K562 (cell line): ENCODE measurements at regions not wholly inside any gene's neighbourhood (a gene's known extent, or its start where the extent isn't known, plus 50 kb on each side); places are given as distances from the start of the nearest gene placed in this dataset.

Experiments used
- ATAC-seq: fragments of 200-7000 bp; cut with Tn5 transposase; 3 replicates; pipeline ENCODE4 v1.9.1; 2020; ENCODE audit warnings: moderate library complexity
- BruUV-seq: library from RNA; stranded (reverse); fragments of 400-500 nt; replicated peaks from 2 replicates; lab custom pipeline; 2021; lab: Mats Ljungman, UMichigan
- CTCF ChIA-PET: fragments of 300-600 bp; formaldehyde crosslinking; extraction: SDS; loops from one replicate; lab custom pipeline; 2021; ENCODE audit warnings: low intra/inter-chr PET ratio; lab: Yijun Ruan, JAX
- POLR2A ChIA-PET: fragments of 300-600, 350-650 bp; sonication (Branson Sonifier 250); formaldehyde crosslinking; extraction: SDS; loops from one replicate; lab custom pipeline; 2021; ENCODE audit warnings: antibody characterized with exemption, inconsistent platforms; lab: Yijun Ruan, JAX
- DNase-seq, 4 experiments: peaks; one replicate each; pipeline versions ENCODE4 v3.0.0 to v3.0.0-alpha.2; 2011 to 2018; ENCODE audit warnings: low spot score in 3 of 4, mixed read lengths in 3 of 4; ENCODE audit errors: extremely low read depth in 1 of 4
- FAIRE-seq: peaks from 2 replicates; lab custom pipeline; 2011; peaks lifted over from hg19 to GRCh38; lab: Jason Lieb, UNC
- H2AFZ ChIP-seq: 2 replicates; pipeline ENCODE4 v1.6.0; 2011; ENCODE audit warnings: low read depth, low read length, control low read depth, inconsistent platforms
- H3K27ac ChIP-seq: fragments of 200-600 bp; 3 replicates; pipeline ENCODE4 v1.8.0; 2011; ENCODE audit warnings: low read depth, mild to moderate bottlenecking, control low read depth, inconsistent platforms, low read length, moderate library complexity, mixed read lengths; ENCODE audit errors: extremely low read depth
- H3K27me3 ChIP-seq, 2 experiments: fragments of 300-600 bp in 1 of 2; 2 replicates in 1 of 2; 3 replicates in 1 of 2; pipeline versions ENCODE4 v1.6.0 to v1.8.0; 2011; ENCODE audit warnings: inconsistent platforms in 2 of 2, low read length in 2 of 2, mild to moderate bottlenecking in 1 of 2, mixed read lengths in 1 of 2, moderate library complexity in 1 of 2; ENCODE audit not compliant: control insufficient read depth in 2 of 2, insufficient read depth in 2 of 2
- H3K36me3 ChIP-seq: fragments of 300-600 bp; 3 replicates; pipeline ENCODE4 v1.8.0; 2011; ENCODE audit warnings: mild to moderate bottlenecking, low read length, inconsistent platforms; ENCODE audit not compliant: control insufficient read depth, insufficient read depth
- H3K4me1 ChIP-seq, 2 experiments: fragments of 200-600 bp in 1 of 2; replicated peaks in 1 of 2; 2 replicates in 1 of 2; 3 replicates in 1 of 2; pipeline versions ENCODE4 v1.5.1 to v1.8.0; 2011; ENCODE audit warnings: inconsistent platforms in 2 of 2, low read length in 2 of 2, mild to moderate bottlenecking in 1 of 2, mixed read lengths in 1 of 2, moderate library complexity in 1 of 2; ENCODE audit not compliant: control insufficient read depth in 2 of 2, insufficient read depth in 2 of 2
- H3K4me2 ChIP-seq: 2 replicates; pipeline ENCODE4 v1.6.1; 2011; ENCODE audit warnings: low read length, control low read depth, inconsistent platforms, mixed read lengths; ENCODE audit not compliant: insufficient read depth
- H3K4me3 ChIP-seq: fragments of 200-600 bp; sonication (generic), shearing (Covaris generic); 2 replicates; pipeline ENCODE4 v1.5.1; 2016; ENCODE audit warnings: control low read depth, inconsistent platforms
- H3K79me2 ChIP-seq: fragments of 200-600 bp; 3 replicates; pipeline ENCODE4 v1.8.0; 2011; ENCODE audit warnings: low read length, inconsistent platforms; ENCODE audit not compliant: control insufficient read depth, insufficient read depth
- H3K9ac ChIP-seq, 2 experiments: 2 replicates each; pipeline versions ENCODE4 v1.6.0 to v1.6.1; 2011; ENCODE audit warnings: low read depth in 2 of 2, low read length in 2 of 2, control low read depth in 1 of 2, inconsistent platforms in 1 of 2, mild to moderate bottlenecking in 1 of 2, mixed read lengths in 1 of 2; ENCODE audit not compliant: insufficient read depth in 1 of 2
- H3K9me1 ChIP-seq: one replicate; pipeline ENCODE4 v1.6.0; 2011; ENCODE audit warnings: inconsistent platforms, mild to moderate bottlenecking, low read length, moderate library complexity; ENCODE audit not compliant: control insufficient read depth, insufficient read depth
- H3K9me3 ChIP-seq: replicated peaks from 2 replicates; pipeline ENCODE4 v1.5.1; 2011; ENCODE audit warnings: low read depth, low read length, inconsistent platforms; ENCODE audit not compliant: control insufficient read depth, insufficient read depth
- H4K20me1 ChIP-seq: replicated peaks from 2 replicates; pipeline ENCODE4 v1.6.1; 2011; ENCODE audit warnings: low read length, inconsistent platforms, mixed read lengths; ENCODE audit not compliant: control insufficient read depth, insufficient read depth
- CTCF ChIP-seq, 3 experiments: IDR thresholded peaks in 2 of 3; conservative IDR thresholded peaks in 1 of 3; 2 replicates each; pipeline ENCODE4 v1.5.1; 2011 to 2012; ENCODE audit warnings: low read length in 3 of 3, mild to moderate bottlenecking in 3 of 3, control low read depth in 2 of 3, improper control_type of control experiment in 1 of 3, inconsistent platforms in 1 of 3, low read depth in 1 of 3, mixed read lengths in 1 of 3, moderate library complexity in 1 of 3; ENCODE audit not compliant: insufficient read depth in 2 of 3
- GATA2 ChIP-seq: sonication (generic); formaldehyde crosslinking; IDR thresholded peaks from 2 replicates; pipeline ENCODE4 v1.4.0; 2020; ENCODE audit warnings: mild to moderate bottlenecking, missing genetic modification reagents
- HEY1 ChIP-seq: fragments of 250-450 bp; sonication (Bioruptor Pico); IDR thresholded peaks from 2 replicates; pipeline ENCODE4 v1.5.0; 2020; ENCODE audit warnings: mild to moderate bottlenecking, moderate library complexity, borderline replicate concordance
- KHSRP ChIP-seq: fragments of 450-650 bp; IDR thresholded peaks from 2 replicates; pipeline ENCODE4 v1.6.1; 2017
- KLF16 ChIP-seq: IDR thresholded peaks from 2 replicates; pipeline ENCODE4 v1.6.1; 2016; ENCODE audit warnings: antibody characterized with exemption
- NUFIP1 ChIP-seq: fragments of 450-650 bp; IDR thresholded peaks from 2 replicates; pipeline ENCODE4 v1.6.1; 2018; ENCODE audit not compliant: partially characterized antibody
- SMAD4 ChIP-seq: fragments of 250-450 bp; sonication (Bioruptor Pico); conservative IDR thresholded peaks from 2 replicates; pipeline ENCODE4 v1.8.0; 2021; ENCODE audit warnings: inconsistent platforms, mild to moderate bottlenecking, moderate library complexity
- TFAP4 ChIP-seq: sonication (generic); formaldehyde crosslinking; IDR thresholded peaks from 2 replicates; pipeline ENCODE4 v1.8.0; 2022; ENCODE audit warnings: missing genetic modification reagents, mild to moderate bottlenecking, moderate library complexity, borderline replicate concordance
- ZNF140 ChIP-seq: fragments of 250-450 bp; sonication (Bioruptor Pico); IDR thresholded peaks from 2 replicates; pipeline ENCODE4 v1.8.0; 2021; ENCODE audit warnings: moderate library complexity, mild to moderate bottlenecking, inconsistent platforms
- ZNF76 ChIP-seq: fragments of 250-450 bp; sonication (Bioruptor Pico); IDR thresholded peaks from 2 replicates; pipeline ENCODE4 v1.4.0; 2020; ENCODE audit warnings: mild to moderate bottlenecking, moderate library complexity, borderline replicate concordance
- WGBS: fragments of 100-300 bp; shearing (Covaris generic); methylation state at CpG from one replicate; pipeline ENCODE4 v1.1.6; 2016; ENCODE audit warnings: low coverage, mixed read lengths; ENCODE audit not compliant: insufficient coverage; ENCODE audit errors: missing lambda C conversion rate; 5-methylcytosine and 5-hydroxymethylcytosine counted together
- in situ Hi-C: fragments of 300-500 bp; cut with MboI; formaldehyde crosslinking; loops from 4 replicates; pipeline ENCODE4 v1.15.0; 2018; ENCODE audit warnings: inconsistent platforms, mixed read lengths
- intact Hi-C: fragments of 100-400 bp; cut with micrococcal nuclease; formaldehyde crosslinking; loops from 2 replicates; pipeline ENCODE4 v1.14.2; 2022
- TF ChIP-seq, protein P1 (sequence below): fragments of 250-450 bp; sonication (Bioruptor Pico); IDR thresholded peaks from 2 replicates; pipeline ENCODE4 v1.4.0; 2020; ENCODE audit warnings: mild to moderate bottlenecking, moderate library complexity

DNA sequence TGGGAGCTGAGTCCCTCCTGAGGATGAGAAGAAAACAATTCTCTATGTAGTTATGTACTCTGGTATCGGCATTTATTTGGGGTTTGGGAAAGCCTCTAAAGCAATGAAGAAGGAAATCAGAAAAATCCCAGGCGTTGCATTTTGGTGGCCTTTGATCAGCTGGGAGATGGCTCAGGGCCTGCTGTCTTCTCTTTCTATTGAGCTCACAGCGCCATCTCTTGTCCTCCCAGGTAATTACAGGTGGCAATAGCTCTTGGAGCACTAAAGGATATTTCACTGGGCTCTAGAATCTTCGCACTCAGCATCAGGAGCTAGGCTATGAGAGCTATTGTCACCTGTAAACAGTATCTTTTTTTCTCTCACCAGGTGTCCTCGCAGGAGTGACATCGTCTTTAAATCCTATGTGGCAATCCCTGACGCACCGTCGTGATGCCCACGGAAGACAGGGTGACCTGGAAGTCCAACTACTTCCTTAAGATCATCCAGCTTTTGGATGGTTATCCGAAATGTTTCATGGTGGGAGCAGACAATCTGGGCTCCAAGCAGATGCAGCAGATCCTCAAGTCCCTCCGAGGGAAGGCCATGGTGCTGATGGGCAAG lies 76.1 kb upstream of the PMAIP1 start:
- no peaks in the 10 kb centered on the region for H4K20me1 ChIP-seq
- in situ Hi-C loops (loop anchor here (10.0 kb wide), 1 partner anchor 369 kb away; no protein-coding TSS in a partner anchor), intact Hi-C loops (loop anchor here (1.0 to 10.0 kb wide), 5 partner anchors 40 to 579 kb away; partner anchors contain the start of gene CCBE1)
- no peak overlapping the region for H2AFZ ChIP-seq
- FAIRE-seq (peak; percentile 51), DNase-seq (peak; percentile 34 to 64 (median 38)), ATAC-seq (peak; percentile 85)
- ChIA-PET CTCF (interaction anchor here (0.8 to 1.2 kb wide), 2 partner anchors 364 to 575 kb away, joined by 3 read pairs; no protein-coding TSS in a partner anchor), POLR2A (interaction anchor here (0.7 to 0.8 kb wide), 2 partner anchors 15 to 57 kb away, joined by 3 read pairs; no protein-coding TSS in a partner anchor)
- no peak overlapping the region for H3K27ac ChIP-seq
- H3K79me2 ChIP-seq: no peaks in the 10 kb centered on the region
- no peaks in the 10 kb centered on the region for H3K36me3 ChIP-seq
- WGBS: 11% methylated on average over 12 of the region's 12 CpGs
- no peaks in the 10 kb centered on the region; a peak in 1 of 5 replicates for H3K27me3 ChIP-seq
- no peak overlapping the region for H3K4me3 ChIP-seq
- no peak overlapping the region for H3K4me2 ChIP-seq
- H3K9ac ChIP-seq: no peak overlapping the region
- no peaks in the 10 kb centered on the region for H3K4me1 ChIP-seq
- no peaks in the 10 kb centered on the region for H3K9me3 ChIP-seq
- BruUV-seq: no TSS peak
- no peaks in the 10 kb centered on the region for H3K9me1 ChIP-seq
- TF ChIP-seq NUFIP1 (no peak), ZNF76 (CRISPR knock-in tag) (no peak), SMAD4 (CRISPR knock-in tag) (no peak), KLF16 (peak; percentile 10; the same call in 1 of the 2 replicates), HEY1 (no peak), CTCF (IDR thresholded peaks at IDR 0.05 in 2 of 3, conservative IDR thresholded peaks at IDR 0.05 in 1 of 3; ENCODE audit: insufficient read depth in 2 of 3, low read depth in 1 of 3, low read length in 3 of 3) (peak; percentile 67 to 80 (median 69)), GATA2 (CRISPR knock-in tag) (no peak), TFAP4 (CRISPR knock-in tag) (peak; percentile 47; the same call in 1 of the 2 replicates), ZNF140 (CRISPR knock-in tag) (no peak), KHSRP (no peak)
- TF ChIP-seq, protein P1, sequence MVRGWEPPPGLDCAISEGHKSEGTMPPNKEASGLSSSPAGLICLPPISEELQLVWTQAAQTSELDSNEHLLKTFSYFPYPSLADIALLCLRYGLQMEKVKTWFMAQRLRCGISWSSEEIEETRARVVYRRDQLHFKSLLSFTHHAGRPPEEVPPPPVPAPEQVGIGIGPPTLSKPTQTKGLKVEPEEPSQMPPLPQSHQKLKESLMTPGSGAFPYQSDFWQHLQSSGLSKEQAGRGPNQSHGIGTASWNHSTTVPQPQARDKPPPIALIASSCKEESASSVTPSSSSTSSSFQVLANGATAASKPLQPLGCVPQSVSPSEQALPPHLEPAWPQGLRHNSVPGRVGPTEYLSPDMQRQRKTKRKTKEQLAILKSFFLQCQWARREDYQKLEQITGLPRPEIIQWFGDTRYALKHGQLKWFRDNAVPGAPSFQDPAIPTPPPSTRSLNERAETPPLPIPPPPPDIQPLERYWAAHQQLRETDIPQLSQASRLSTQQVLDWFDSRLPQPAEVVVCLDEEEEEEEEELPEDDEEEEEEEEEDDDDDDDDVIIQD: no peak
